ENCODE measurements at regions not wholly inside any gene's neighbourhood (a gene's known extent, or its start where the extent isn't known, plus 50 kb on each side); places are given as distances from the start of the nearest gene placed in this dataset.

GRCh38 chrX:16308773-16309172 lies 141.5 kb downstream of the MAGEB17 start:
- Histone ChIP-seq H3K4me3 (no peak overlapping the region), H3K9ac (ENCODE audit: insufficient read length) (no peak overlapping the region), H3K36me3 (ENCODE audit: insufficient read depth, low read length) (no peaks in the 10 kb centered on the region), H3K27ac (no peak overlapping the region), H3K9me3 (ENCODE audit: low read depth, low read length) (no peaks in the 10 kb centered on the region)
- DNase-seq (ENCODE audit: low read depth, low spot score): no peak
- TF ChIP-seq POLR2AphosphoS5 (IDR thresholded peaks at IDR 0.05; ENCODE audit: borderline replicate concordance, low read depth, low read length) (no peak), EZH2 (IDR thresholded peaks at IDR 0.05) (no peak), FOXP2 (optimal IDR thresholded peaks at IDR 0.05; ENCODE audit: control extremely low read depth, extremely low read length, insufficient read depth) (no peak)

DNA sequence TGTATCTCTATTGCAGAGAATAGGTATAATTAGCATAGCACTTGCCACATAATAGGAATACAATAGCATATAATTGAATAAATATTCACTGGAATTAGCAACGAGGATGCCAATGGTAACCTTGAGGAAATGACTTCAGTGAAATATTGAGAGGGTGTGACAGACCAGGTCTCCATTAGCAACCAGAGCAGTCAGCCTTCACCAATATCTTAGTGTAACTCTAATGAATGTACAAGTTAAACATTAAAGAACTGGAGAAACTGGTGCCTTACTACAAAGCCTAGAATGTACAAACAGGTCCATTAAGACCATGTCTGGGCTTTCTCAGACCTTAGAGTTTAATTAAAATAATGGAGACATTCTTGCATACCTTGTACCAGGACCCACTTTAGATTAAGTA lies 143.0 kb downstream of the MAGEB17 start:
- Histone ChIP-seq H3K4me3 (no peak overlapping the region), H3K9ac (ENCODE audit: insufficient read length) (no peak overlapping the region), H3K9me3 (ENCODE audit: low read depth, low read length) (no peaks in the 10 kb centered on the region), H3K27ac (no peak overlapping the region), H3K36me3 (ENCODE audit: insufficient read depth, low read length) (no peaks in the 10 kb centered on the region)
- no peak for DNase-seq (ENCODE audit: low read depth, low spot score)
- TF ChIP-seq POLR2AphosphoS5 (IDR thresholded peaks at IDR 0.05; ENCODE audit: borderline replicate concordance, low read depth, low read length) (no peak), EZH2 (IDR thresholded peaks at IDR 0.05) (no peak), FOXP2 (optimal IDR thresholded peaks at IDR 0.05; ENCODE audit: control extremely low read depth, extremely low read length, insufficient read depth) (no peak)

- Histone ChIP-seq H3K36me3 (ENCODE audit: insufficient read depth, low read length) (no peaks in the 10 kb centered on the region), H3K9ac (ENCODE audit: insufficient read length) (no peak overlapping the region), H3K27ac (no peak overlapping the region), H3K4me3 (no peak overlapping the region), H3K9me3 (ENCODE audit: low read depth, low read length) (no peaks in the 10 kb centered on the region)
- no peak for DNase-seq (ENCODE audit: low read depth, low spot score)
- TF ChIP-seq POLR2AphosphoS5 (IDR thresholded peaks at IDR 0.05; ENCODE audit: borderline replicate concordance, low read depth, low read length): no peak
- TF ChIP-seq EZH2 (IDR thresholded peaks at IDR 0.05): no peak
- no peak for TF ChIP-seq FOXP2 (optimal IDR thresholded peaks at IDR 0.05; ENCODE audit: control extremely low read depth, extremely low read length, insufficient read depth)
These were observed 144.4 kb downstream of the MAGEB17 start for GRCh38 chrX:16311671-16312070.

GRCh38 chrX:16312761-16313623 lies 145.7 kb downstream of the MAGEB17 start:
- H3K4me3 ChIP-seq: no peak overlapping the region
- TF ChIP-seq FOXP2 (optimal IDR thresholded peaks at IDR 0.05; ENCODE audit: control extremely low read depth, extremely low read length, insufficient read depth) (no peak), EZH2 (IDR thresholded peaks at IDR 0.05) (no peak), POLR2AphosphoS5 (IDR thresholded peaks at IDR 0.05; ENCODE audit: borderline replicate concordance, low read depth, low read length) (no peak)
- DNase-seq (ENCODE audit: low read depth, low spot score): no peak
- H3K9me3 ChIP-seq (ENCODE audit: low read depth, low read length): no peaks in the 10 kb centered on the region
- no peaks in the 10 kb centered on the region for H3K36me3 ChIP-seq (ENCODE audit: insufficient read depth, low read length)
- H3K27ac ChIP-seq: no peak overlapping the region
- H3K9ac ChIP-seq (ENCODE audit: insufficient read length): no peak overlapping the region

DNA sequence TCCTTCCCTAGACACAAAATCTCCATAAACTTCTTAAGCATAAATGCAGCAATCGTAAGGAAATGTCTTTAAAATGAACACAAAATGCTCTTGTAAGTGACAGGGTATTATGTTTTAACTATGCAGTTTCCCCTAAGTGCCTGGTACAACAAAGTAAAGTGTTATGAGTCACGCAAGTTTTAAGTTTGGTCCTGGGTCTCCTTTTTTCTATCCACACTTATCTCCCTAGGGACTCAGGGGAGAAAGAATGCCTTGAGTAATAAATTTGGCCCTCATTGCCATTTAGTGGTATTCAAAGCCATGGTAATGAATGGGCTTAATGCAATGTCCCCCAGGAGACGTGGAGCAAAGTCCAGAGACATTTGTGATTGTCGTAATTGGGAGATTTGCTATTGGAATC lies 149.1 kb downstream of the MAGEB17 start:
- H3K9ac ChIP-seq (ENCODE audit: insufficient read length): no peak overlapping the region
- TF ChIP-seq EZH2 (IDR thresholded peaks at IDR 0.05) (no peak), FOXP2 (optimal IDR thresholded peaks at IDR 0.05; ENCODE audit: control extremely low read depth, extremely low read length, insufficient read depth) (no peak), POLR2AphosphoS5 (IDR thresholded peaks at IDR 0.05; ENCODE audit: borderline replicate concordance, low read depth, low read length) (no peak)
- H3K4me3 ChIP-seq: no peak overlapping the region
- DNase-seq (ENCODE audit: low read depth, low spot score): no peak
- no peaks in the 10 kb centered on the region for H3K9me3 ChIP-seq (ENCODE audit: low read depth, low read length)
- no peaks in the 10 kb centered on the region for H3K36me3 ChIP-seq (ENCODE audit: insufficient read depth, low read length)
- H3K27ac ChIP-seq: no peak overlapping the region

DNA sequence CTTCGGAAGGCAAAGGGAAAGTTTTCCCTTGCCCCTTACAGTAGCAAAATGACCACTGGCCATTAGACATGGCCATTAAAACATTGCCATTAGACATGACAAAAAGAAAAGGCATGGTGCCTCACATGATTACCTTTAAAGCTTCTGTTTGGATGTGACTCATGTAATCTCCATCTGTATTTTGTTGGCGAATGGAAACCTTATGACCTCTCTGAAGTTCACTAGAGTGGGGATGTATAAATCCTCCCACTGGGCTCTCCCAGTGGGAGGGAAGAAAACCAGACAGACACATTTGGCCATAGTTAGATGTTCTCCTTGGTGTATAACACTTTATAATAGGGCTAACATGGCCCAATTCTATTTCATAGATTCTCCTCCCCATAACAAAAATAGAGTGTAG lies 152.6 kb downstream of the MAGEB17 start:
- no peak for DNase-seq (ENCODE audit: low read depth, low spot score)
- TF ChIP-seq POLR2AphosphoS5 (IDR thresholded peaks at IDR 0.05; ENCODE audit: borderline replicate concordance, low read depth, low read length) (no peak), EZH2 (IDR thresholded peaks at IDR 0.05) (no peak), FOXP2 (optimal IDR thresholded peaks at IDR 0.05; ENCODE audit: control extremely low read depth, extremely low read length, insufficient read depth) (no peak)

GRCh38 chrX:16320765-16321355 lies 153.6 kb downstream of the MAGEB17 start:
- no peak overlapping the region for H3K27ac ChIP-seq
- no peaks in the 10 kb centered on the region for H3K36me3 ChIP-seq (ENCODE audit: insufficient read depth, low read length)
- no peak for TF ChIP-seq POLR2AphosphoS5 (IDR thresholded peaks at IDR 0.05; ENCODE audit: borderline replicate concordance, low read depth, low read length)
- TF ChIP-seq FOXP2 (optimal IDR thresholded peaks at IDR 0.05; ENCODE audit: control extremely low read depth, extremely low read length, insufficient read depth): no peak
- DNase-seq (ENCODE audit: low read depth, low spot score): no peak
- H3K9me3 ChIP-seq (ENCODE audit: low read depth, low read length): no peaks in the 10 kb centered on the region
- H3K9ac ChIP-seq (ENCODE audit: insufficient read length): no peak overlapping the region
- H3K4me3 ChIP-seq: no peak overlapping the region

More for the DNA sequence above, 152.6 kb downstream of the MAGEB17 start:
- Histone ChIP-seq H3K36me3 (ENCODE audit: insufficient read depth, low read length) (no peaks in the 10 kb centered on the region), H3K4me3 (no peak overlapping the region), H3K9ac (ENCODE audit: insufficient read length) (no peak overlapping the region), H3K27ac (no peak overlapping the region), H3K9me3 (ENCODE audit: low read depth, low read length) (no peaks in the 10 kb centered on the region)

DNA sequence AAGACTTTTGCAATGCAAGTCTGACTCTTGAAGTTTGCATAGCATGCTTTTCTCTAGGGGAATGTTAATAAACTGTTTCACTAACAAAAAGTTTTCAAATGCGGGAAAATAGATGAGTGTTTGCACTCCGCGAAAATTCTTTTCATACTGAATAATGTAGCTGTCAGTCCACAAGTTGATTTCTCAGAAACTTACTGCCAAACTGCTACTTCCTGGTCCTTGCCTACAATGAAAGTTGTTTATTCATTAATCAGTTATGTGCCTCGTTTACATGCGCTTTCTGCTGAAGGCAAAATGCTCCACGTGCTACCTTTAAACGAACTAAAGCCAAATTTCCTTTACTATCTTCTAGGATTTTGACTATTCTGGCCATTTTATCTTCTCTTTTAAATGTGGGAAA lies 166.2 kb downstream of the MAGEB17 start:
- TF ChIP-seq FOXP2 (optimal IDR thresholded peaks at IDR 0.05; ENCODE audit: control extremely low read depth, extremely low read length, insufficient read depth): no peak
- TF ChIP-seq POLR2AphosphoS5 (IDR thresholded peaks at IDR 0.05; ENCODE audit: borderline replicate concordance, low read depth, low read length): no peak
- TF ChIP-seq EZH2 (IDR thresholded peaks at IDR 0.05): no peak
- no peaks in the 10 kb centered on the region for H3K36me3 ChIP-seq (ENCODE audit: insufficient read depth, low read length)
- H3K27ac ChIP-seq: no peak overlapping the region
- no peaks in the 10 kb centered on the region for H3K9me3 ChIP-seq (ENCODE audit: low read depth, low read length)
- DNase-seq (ENCODE audit: low read depth, low spot score): no peak
- no peak overlapping the region for H3K9ac ChIP-seq (ENCODE audit: insufficient read length)
- no peak overlapping the region for H3K4me3 ChIP-seq

Measured in SK-N-MC (cell line).